HG03571 (cell line): ENCODE measurements at regions not wholly inside any gene's neighbourhood (a gene's known extent, or its start where the extent isn't known, plus 50 kb on each side); places are given as distances from the start of the nearest gene placed in this dataset.

Experiments used
- ATAC-seq: cut with Tn5 transposase; IDR thresholded peaks from one replicate; pipeline ENCODE4 v1.9.1; 2021; ENCODE audit not compliant: unreplicated experiment

DNA sequence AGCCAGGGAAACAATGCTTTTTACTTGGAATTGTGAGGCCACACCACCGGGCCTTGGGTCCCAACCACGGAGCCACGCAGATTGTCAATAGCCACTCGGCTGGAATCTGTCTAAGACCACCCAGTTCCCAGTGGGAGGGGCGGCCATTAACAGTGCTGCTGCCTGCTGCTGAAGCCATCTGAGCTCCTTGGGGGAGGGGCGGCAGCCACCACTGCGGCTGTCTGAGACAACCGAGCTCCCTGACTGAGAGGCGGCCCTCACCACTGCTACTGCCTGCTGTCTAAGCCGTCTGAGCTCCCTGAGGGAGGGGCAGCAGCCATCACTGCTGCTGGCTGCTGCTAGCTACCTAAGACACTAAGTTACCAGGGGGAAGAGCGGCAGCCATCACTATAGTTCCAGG is 64.3 kb downstream of the DMRTA2 start:
- no peak for ATAC-seq

DNA sequence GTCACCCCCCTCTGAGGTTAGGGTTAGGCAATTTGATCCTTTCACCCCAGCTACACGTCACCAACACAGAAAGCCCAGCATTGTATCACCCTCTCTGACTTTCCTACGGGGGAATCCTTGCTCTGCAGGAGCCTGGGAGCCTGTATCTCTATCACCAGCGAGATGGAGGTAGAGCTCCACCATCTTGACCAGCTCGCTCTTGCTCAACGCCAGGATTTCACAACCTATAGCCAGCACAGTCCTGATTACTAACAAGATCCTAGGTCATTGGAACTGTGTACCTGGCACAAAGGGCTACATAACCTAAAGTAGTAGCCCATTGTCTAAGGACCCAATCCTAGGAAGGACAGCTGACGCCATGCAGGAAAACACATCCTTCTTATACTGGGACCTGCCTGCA is 66.1 kb downstream of the DMRTA2 start:
- ATAC-seq: no peak

DNA sequence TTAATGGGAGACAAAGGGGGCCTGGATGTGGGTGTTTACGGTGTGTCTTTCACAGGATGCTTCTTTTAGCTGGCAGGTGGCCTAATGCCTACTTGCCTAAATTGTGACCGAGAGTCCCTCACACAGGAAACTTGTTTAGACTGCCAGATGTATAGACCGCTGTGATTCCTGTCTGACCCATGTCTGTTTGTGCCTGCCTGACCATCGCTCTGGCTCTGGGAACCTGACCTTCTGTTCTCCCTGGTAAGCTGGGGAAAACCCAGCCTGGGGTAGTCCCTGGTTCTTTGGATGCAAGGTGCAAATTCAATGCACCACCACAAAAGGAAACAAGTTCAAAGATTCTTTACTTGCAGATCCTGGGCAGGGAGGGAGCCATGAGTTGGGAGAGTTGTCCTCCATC is 68.4 kb downstream of the DMRTA2 start:
- no peak for ATAC-seq

DNA sequence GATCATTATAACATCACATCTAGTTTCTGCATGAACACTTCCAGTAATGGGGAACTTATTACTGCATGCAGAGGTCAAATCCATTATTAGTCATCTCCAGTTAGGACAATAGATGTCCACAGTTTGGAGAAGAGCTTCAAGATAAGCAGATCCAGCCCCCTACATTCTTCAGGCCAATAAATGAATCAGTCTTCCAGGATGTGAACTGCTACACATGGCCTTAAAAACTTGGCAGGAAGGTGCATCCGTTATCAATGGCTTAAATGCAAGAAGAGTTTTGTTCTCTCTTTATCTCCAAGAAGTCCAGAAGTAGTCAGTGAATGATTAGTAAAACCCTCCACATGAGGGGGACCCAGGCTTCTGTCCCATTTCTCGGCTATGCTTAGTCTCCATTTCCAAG is 70.8 kb downstream of the DMRTA2 start:
- no peak for ATAC-seq

DNA sequence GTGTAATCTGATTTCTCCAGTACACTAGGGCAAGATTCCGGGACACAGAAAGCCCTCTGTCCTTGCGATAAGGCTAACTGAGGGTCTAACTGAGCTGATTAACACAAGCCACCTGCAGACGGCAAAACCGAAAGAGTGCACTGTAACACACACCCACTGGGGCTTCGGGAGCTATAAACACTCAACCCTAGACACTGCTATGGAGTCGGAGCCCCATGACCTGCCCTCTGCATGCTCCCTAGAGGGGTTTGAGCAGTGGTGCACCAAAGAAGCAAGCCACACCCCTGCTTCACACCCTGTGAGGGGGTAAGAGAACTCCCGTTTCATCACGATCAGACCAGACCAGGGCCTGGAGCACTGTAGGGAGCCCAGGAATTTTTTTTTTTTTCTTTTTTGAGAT is 72.4 kb downstream of the DMRTA2 start:
- no peak for ATAC-seq

DNA sequence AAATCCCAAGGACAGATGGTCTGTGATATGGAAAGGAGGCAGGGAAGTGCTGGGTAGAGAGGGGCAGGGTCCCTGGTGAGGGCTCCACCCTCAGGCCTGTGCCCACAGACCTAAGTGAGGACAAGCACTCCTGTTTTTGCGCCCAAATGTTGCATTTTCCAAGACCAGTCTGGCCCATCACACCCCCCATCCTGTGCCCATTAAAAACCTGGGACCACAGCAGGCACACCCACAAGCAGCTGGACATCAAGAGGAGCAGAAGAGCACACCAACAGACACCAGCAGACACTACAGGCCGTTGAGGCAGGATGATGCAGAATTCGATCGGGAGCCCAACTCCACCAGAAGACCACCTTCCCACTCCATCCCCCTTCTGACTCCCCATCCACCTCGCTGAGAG is 72.8 kb downstream of the DMRTA2 start:
- no peak for ATAC-seq

DNA sequence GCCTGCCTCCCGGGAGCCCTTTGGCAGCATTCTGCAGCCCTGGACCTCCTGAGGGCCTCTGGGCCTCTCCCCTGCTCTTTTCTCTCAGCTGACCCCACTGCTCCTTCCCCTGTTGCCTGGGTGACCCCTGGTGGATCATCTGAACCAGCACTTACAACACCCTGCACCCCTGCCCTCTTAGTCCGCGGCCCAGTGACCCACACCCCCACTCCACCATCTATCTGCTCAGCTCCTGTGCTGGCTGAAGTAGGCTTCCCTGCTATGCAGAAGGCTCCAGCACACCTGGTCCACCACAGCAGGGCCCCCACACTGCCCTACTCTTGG is 74.0 kb downstream of the DMRTA2 start:
- ATAC-seq: no peak

DNA sequence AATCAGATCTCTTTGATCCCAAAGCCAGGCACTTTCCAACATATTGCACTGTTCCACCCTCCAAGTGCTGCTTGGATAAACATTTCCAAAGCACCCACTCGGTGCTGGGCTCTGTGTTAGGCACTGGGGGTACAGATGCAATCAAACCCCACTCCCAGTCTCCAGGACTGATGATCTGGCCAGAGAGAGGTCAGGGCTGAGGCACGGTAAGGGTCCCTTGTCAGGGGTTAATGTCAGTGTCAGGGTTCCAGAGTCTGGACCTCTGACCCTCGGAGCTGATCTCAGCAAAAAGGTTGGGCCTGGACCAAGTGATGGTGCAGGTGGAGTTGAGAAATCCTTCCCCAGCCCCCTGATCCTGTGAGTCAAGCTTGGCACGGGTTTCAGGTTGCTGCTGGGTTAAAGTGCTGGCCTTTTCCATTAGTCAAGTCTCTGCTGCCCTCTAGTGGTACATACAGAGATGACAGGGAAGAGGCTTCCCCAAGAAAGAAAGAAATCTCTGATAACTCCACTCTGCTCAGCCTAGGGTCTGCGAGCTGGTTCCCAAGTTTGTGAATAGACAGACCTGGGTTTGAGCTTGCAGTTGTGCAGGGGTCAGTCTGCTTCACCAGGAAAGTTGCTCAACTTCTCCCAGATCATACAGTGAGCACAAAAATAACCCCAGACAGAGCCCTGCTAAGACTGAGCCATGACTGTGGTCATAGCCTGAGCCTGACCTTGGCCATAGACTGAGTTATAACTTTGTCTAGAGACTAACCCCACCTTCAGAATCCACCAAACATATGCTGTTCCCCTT is 74.6 kb downstream of the DMRTA2 start:
- ATAC-seq: peak; percentile 74

DNA sequence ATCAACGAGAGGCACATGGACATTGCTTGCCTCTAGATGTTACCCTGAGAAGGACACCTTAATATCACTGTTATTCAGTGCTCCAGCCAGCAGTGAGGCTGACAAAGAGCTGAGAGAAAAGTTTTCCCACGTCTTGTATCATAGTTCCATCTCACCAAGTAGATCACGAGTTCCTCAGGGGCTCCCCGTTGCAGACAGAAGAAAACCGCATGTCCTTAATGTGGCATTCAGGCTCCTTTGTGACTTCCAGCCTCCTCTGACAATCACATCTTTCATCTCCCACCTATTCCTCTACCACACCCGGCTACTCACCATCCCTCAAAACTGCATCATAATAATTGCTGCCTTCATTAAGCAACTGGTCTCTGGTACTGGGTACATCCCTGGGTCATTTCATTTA is 75.3 kb downstream of the DMRTA2 start:
- no peak for ATAC-seq

DNA sequence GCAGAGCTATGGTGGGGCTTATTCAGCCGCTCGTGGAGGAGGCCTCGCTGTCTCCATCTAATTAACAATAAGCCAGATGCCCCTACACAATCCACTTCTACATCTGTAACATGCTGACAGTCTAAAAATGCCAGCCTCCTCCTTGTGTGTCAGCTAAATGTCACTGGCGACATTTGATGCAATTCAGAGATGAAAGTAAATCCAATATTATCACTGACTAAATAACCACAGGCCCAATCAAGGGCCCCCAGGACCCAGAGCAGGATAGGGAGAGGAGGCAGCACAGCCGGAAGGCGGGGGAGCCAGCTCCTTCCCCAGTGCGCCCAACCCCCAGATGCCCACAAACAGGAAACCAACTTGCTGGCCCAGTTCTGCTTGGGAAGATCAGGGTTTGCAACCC is 76.6 kb downstream of the DMRTA2 start:
- no peak for ATAC-seq

DNA sequence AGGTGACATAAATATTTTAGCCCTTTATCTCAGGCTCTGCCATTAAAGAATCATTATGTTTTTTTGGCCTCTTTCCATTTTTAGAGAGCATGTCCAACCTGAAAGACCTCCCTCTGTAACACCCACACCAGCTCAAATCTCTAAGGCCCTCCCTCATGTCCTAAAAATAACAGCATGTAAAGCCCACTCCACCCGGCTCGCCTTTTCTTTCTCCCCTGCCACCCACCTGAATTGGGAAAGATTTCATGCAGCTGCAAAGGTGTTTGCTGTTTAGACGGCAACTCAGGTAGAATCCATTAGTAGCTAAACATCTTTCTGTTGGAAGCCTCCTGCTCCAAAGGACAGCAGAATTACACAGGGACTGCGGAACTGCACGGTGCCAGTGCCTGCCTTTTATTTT is 79.9 kb downstream of the DMRTA2 start:
- ATAC-seq: no peak

DNA sequence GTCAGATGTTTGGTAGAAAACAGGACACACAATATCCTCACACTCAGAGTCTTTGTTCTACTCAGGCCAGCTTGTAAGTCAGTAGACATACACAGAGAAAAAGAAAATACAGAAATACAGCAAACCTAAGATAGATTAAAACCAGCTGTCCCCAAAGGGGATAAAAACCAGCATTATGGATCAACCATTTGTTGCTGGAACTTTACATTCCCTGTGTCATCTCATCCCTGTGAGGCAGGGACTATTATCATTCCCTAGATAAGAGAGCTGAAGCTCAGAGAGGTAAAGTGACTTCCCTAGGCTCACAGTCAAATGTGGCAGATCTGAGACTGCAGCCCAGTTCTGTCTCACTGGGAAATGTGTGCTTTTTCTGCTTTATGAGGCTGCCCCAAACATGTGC is 80.7 kb downstream of the DMRTA2 start:
- ATAC-seq: no peak

DNA sequence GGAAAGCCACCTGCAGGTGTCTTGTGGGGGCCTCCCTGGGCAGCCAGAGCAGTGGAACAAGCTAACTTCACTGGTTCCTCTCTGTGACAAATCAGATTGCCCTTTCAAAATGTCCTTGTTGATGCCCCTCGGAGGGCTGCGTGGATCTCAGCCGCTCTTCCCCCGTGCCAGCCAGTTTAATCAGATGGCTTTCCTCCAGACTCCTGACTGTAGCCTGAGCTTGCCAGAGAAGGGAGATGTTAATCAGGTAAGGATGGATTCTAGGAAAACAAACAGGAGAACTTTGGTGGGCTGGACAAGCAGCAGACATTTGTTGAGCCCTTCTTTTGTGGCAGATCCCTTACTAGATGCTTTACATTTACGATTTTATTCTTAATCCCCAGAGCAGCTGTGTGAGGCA is 88.2 kb downstream of the DMRTA2 start:
- no peak for ATAC-seq

DNA sequence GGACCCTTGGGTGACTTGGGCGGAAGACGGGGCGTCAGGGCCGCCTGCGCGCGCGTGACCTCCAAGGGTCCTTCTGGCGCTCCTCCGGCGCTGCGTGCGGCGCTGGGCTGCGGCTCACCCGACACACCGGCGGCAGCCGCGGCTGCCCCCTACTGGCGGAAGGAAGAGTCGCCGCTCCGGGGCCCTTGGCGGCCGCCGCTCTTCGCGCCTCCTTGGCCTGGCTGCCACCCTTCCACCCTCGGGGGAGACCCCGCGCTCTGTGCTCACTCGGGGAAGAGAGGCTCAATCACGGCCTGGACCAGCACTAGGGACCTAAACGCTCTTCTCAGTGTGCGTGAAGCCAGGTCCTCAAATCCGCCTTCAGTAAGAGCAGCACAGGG is 89.7 kb downstream of the DMRTA2 start:
- peak; percentile 69 for ATAC-seq

DNA sequence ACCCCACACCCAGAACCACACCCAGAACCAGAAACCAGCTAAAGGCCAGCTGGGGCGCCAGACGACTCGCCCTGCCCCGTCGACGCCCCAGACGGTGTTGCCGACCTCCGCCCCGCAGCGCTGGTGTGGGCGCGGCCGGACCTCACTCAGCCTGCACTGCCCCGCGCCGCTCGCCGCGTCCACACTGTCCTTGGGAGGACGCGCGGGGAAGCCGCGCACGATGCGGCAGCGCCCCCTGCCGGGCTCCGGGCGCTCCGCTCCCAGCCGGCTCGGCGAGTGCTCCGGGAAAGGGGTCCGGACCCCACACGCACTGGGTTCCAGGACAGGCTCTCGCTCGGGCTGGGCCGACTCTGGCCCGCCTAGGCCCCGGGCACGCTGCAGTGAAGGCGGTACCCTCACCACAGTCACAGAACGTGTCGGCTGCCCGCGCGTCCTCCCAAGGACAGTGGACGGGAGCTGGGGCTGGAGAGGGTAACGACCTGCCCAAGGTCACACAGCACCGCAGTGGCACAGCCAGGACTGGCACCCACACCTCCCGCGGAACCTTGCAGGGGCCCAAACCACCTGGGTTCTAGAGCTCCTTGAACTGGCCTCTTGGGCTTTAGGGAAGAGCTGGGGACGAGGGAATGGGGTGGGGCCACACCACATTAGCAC is 90.2 kb downstream of the DMRTA2 start:
- ATAC-seq: peak; percentile 73

DNA sequence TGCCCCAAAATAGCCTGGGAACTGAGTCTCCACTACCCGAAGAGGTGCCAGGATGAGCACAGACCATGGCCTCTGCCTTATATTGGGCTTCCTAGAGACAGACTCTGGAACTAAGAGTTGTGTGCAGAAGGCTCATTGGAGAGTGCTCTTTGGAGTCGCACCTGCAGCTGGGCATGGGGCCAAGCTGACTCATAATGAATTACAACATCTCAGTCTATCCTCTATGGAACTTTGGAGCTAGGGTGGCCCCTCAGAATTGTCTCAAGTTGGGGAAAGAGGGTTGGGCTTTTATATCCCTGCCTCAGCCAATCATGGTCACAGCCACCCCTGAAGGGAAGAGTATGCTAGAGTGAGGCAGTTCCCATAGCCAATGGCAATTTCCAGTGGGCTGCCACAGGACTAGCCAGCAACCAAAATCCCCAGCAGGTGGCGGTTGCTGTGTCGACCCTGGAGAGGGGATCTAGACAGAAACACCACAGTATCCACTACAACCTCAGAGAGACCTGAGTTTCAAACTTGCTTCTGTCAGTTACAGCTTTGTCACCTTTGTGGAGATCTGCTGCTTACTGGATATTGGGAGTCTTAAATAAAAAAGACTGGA is 93.8 kb downstream of the DMRTA2 start:
- no peak for ATAC-seq

DNA sequence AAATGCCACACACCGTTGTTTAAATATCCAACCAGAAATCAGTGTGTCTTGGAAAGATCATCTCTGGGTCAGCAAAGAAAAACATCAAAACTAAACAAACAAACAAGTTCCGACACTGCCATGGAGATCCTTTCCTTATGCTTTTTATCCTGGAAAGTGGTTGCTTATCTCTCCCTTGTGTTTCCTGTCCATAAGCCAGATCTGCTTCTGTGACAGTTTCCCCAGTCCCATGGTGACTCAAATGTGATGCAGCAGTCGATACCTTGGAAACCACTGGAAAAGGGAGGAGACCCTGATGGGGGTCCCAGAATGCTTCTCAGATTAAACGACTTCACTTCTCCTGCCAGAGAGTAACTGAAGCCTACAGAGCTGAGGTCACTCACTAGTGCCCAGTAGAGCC is 94.7 kb downstream of the DMRTA2 start:
- no peak for ATAC-seq

DNA sequence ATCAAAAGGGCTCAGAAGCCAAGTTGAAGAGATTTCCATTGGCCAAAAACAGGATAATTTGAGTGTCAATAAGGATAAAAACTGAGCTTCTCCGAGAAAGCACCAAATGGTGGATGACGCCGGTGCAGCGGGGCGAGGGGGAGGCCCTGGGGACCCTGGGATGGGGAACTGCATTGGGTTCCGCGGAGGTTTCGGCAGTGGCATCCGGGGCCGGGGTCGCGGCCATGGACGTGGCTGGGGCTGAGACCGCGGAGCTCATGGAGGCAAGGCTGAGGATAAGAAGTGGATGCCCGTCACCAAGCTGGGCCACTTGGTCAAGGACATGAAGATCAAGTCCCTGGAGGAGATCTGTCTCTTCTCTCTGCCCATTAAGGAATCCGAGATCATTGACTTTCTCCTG is 97.2 kb downstream of the DMRTA2 start:
- no peak for ATAC-seq

DNA sequence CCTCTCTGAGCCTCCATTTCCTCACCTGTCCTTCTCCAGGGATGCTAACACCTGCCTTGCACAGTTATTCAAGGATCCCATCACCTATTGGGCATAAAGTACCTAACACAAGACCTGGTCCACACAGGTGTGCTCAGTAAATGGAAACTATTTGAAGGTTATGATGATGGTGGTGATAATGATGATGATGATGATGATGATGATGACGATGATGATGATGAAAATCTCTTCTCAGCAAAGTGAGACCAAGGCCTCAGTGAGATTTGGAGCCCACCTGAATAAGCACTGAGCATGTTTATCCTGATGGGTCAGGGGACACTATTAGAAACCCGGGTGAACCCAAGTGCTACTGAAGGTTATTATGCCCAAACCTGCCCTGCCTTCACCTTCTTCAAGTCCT is 100.7 kb downstream of the DMRTA2 start:
- ATAC-seq: no peak

DNA sequence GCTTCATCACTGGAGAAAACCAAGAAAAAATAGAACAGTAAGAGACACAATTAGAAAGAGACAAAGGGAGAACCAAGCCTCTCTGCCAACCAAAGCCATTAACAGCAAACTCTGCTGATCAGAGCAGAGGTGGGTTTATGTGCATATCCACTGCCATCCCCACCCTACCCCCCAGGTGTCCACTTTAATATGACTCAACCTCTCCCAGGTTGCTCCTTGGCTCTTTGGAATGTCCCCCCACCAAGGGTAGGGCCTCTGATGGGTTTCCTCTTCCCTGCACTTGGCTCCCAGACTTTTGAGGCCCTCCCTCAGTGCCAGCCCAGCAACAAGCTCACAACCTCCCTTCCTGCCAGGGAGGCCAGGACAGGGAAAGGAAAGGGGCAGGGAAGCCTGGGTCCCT is 104.8 kb downstream of the DMRTA2 start:
- ATAC-seq: no peak

DNA sequence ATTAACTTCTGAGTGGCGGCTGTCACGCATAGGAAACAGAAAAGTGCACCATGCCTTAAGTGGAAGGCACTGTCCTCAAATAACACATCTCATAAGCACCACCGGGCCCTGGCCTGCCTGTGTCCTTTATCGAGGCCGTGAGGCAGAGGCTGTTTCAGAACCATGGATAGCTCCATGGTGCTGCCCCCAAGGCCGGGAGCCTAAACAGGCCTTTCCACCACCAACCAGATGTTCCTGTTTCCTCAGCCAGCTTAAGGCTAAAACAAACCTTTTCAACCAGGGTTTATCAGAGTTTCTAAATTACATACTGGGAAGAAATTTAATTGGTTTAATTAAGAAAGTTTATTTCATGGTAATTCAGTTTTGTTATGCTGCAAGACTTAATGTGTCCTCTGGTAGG is 114.4 kb downstream of the DMRTA2 start:
- ATAC-seq: no peak

DNA sequence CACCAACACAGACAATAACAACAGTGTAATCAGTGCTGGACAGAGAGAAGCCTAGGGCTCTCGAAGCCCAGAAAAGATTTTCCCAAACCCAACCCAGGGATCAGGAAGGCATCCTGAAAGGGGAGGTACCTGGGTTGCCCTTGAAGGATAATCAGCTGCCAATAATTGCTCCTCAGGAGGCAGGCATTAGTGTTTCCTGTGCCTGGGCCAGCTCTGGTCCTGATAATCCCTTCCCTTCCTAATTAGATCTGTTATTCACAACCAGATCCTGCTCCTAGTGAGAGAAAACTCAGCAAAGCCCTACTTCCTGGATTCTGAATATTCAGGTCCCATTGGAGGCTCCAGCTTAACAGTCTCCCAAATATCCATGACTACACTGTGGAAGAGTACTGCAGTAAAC is 117.4 kb downstream of the DMRTA2 start:
- no peak for ATAC-seq

DNA sequence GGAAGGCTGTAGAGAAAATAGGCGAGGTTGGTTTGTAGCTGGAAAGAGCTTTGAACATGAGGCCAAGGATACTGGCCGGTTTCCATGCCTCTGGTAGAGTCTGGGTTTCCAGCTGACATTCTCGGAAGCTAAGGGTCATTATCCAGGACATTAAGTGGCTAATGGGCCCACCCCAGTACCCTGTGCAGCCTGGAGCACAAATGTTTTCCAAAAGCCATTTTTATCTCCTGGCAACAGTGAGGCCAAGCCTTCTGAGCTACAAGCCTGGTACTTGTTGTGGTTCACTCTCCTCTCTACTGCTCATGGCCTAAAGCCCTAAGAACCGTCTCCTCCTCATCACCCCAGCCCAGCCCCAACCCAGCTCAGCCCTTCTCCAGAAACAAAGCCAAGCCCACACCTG is 122.9 kb downstream of the DMRTA2 start:
- ATAC-seq: no peak
